HG02610 (cell line): ENCODE measurements at regions not wholly inside any gene's neighbourhood (a gene's known extent, or its start where the extent isn't known, plus 50 kb on each side); places are given as distances from the start of the nearest gene placed in this dataset.
"Not testable (repeated sequence)": the region's sequence is repeated elsewhere in the genome, so short reads cannot be mapped to it uniquely, and the experiment has no call there.

ENCODE experiments used
- ATAC-seq: cut with Tn5 transposase; IDR thresholded peaks from one replicate; pipeline ENCODE4 v1.9.1; 2021; ENCODE audit warnings: mild to moderate bottlenecking, moderate library complexity; ENCODE audit not compliant: unreplicated experiment

DNA sequence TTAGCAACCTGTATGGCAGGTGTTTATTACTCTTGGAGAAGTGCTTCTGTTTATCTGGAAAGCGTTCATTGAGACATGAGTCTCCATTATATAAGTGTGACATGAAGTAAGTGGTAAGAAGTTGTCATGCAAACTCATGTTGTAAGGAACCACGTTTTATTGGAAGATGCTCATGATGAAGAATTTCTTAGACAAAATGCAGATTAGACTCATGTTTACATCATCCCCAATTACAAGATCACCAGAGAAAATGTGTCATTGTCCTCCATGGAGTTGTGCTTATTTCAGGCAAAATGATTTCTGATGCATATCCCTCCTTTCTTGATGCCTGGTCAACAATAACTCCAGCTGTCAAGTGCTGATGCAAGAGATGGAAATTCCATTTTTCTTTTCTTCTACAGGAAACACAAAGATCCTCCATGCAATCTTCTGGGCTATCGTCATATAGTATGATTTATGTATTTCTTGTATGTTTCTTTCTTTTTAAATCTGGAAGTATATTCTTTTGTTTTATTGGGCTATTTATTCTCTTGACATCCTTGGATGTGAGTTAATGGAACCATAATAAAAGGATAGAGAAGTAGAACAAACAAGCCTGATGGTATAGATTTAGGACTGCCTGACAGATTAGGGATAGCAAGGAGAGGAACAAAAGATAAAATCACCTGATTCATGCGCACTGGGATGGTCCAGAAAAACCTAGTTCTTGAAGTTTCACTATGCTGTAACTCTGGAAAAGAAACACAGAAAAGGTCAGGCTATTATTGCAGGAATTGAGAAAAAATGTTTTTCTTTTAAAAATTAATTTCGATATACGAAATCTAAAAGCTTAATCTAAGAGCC, 50.7 kb upstream of the DIAPH3 start:
- ATAC-seq: no peak

DNA sequence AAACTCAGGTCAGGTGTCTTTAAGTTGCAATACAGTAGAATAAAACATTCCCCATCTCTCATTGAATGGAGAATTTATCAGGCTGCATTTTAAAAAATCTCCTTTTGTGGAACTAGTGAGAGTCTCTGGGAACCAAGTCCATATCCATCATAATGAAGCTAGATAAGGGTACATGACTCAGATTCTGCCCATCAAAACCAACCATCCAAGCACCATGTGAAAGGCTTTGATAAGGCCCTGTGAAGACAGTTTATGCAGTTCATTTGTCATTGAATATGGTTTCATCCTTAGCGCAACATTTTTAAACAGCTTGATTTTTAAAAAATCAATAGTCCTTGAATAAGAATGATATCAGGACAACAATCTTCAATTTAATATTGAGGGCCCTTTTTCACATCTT, 56.3 kb upstream of the DIAPH3 start:
- no peak for ATAC-seq

DNA sequence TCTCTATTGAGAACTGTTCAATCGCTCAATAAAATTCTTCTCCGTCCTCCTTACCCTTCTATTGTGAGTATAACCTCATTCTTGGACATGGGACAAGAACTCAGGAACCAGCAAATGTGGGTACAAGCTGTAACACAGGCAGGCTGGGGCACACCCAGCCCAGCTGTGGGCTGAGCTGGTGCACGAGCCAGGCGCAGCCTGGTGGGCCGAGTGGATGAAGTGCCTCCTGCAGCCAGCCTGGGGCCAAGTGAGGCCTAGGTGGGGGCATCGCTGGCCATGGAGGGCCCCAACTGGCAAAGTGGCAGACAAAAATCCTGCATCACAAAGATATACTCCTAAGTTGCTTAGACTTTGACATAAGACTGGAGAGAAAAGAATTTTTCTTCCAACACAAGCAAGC, 57.9 kb upstream of the DIAPH3 start:
- ATAC-seq: no peak

DNA sequence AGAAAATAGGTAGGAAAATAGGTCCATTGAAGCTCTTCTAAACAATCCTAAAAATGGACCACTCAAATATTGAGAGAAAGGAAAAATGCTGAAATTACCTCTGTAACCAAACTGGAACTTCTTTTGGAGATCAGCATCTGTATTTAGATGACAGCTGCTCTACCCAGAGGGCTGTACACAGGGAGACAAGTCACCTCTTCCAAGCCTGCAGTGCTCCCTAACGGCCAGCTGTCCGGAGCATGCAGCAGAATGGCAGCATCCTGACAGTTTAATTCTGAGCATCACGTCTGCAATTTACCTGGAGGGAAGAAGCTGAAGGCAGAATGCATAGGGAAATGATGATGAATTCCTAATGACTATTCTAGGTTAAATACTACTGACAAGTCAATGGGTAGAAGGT, 62.8 kb upstream of the DIAPH3 start:
- no peak for ATAC-seq

DNA sequence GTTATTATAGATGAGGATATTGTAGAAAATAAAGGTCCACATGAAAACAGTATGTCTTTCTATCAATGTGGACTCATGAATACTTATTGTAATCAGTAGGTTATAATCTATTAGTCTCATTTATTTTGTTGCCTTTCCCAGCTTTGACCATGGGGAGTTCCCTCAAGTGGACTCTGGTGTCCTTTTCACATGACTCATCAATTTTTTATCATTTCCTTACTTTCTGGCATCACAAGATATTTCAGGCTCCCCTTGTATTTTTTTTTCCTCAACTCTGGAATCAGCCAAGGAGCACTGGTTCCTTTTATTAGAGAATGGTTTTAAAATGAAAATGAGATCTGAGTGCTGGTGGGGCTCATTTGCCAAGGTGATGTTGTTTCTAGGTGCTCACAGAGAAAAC, 63.4 kb upstream of the DIAPH3 start:
- no peak for ATAC-seq

DNA sequence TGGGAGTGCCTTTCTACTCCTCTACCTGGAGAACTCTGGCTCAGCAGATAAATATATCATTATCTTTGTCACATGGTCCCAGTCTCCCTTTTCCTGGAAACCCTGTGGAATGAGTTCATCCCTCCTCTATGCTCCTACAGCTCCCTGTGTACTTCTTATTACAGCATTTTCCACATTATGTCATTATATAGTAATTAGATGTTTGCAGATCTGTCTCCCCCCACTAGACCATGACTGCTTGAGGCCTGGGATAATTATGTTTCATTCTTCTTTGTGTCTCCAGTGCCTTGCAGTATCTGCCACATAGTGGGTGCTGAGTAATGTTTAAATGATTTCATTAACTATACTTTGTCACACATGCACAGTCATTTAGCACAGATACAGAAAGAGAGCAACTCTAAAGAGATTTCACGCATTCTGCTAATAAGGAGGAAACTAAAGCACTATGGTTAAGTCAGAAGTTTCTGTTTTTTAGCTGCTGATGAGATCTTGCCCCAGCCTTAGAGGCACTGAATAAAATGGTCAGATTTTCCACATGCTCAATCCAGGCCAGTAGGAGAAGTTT, 66.1 kb upstream of the DIAPH3 start:
- ATAC-seq: peak; percentile 59

DNA sequence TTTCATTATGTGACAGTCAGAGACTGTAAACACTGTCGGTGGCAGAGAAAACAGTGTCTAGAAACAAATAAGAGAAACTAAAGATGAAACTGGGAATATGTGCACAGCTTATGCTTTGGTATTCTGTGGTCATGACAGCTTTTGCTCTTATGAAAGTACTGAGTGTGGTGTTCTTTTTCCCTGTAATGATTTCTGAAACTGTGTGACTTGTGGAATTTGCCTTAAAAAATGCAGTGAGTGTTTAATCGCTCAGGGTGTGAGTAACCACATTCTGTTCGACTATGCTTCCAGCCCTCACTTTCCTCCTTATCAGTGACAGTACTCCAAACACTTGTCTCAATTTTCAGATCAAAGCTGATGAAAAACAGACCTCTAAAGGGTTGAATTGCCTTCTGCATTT, 66.9 kb upstream of the DIAPH3 start:
- peak; percentile 80 for ATAC-seq

DNA sequence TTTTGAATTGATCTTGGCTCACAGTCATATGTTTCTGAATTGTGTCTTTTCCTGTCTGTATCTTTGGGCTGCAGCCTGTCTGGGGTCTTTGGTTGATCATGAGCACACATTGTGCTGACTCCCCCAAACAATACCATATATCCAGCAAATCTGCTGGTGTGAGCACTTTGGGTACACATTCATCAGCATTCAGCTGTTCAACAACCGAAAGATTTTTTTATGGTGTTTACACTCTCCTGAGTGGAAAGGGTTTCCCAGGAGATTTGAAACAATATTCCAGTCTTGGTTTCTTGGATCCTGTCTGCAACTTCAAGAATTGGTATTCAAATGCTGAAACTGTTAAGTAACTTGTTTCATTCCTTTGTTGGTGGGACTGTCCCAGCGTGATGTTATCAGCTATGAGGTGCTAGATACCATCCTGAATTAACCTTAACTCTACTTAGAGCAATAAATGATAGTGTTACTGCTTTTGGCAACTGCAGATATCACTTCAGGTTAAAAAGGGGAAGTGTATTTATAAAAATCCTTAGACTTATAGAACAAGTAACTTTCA, 78.4 kb upstream of the DIAPH3 start:
- no peak for ATAC-seq

DNA sequence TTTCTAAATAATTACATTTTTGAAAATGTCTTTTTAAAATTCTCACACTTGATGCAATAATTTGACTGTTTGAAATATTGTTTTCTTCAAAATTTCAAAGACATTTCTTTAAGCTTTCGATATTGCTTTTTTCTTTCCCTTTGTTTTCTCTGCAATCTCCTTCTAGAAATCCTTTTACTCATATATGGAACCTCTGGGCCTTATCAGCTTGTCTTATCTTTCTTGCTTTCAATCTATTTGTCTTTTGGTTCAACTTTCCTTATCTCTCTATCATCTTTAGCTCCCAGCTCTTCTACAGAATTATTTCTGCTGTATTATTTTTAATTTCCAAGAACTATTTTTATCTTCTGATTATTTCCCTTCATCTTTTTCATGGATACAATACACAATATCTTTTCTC, 80.7 kb upstream of the DIAPH3 start:
- ATAC-seq: no peak

DNA sequence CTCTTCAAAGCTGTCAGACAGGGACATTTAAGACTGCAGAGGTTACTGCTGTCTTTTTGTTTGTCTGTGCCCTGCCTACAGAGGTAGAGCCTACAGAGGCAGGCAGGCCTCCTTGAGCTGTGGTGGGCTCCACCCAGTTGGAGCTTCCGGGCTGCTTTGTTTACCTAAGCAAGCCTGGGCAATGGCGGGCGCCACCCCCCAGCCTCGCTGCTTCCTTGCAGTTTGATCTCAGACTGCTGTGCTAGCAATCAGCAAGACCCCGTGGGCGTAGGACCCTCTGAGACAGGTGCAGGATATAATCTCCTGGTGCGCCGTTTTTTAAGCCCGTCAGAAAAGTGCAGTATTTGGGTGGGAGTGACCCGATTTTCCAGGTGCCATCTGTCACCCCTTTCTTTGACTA, 87.7 kb upstream of the DIAPH3 start:
- ATAC-seq: not testable (repeated sequence)

DNA sequence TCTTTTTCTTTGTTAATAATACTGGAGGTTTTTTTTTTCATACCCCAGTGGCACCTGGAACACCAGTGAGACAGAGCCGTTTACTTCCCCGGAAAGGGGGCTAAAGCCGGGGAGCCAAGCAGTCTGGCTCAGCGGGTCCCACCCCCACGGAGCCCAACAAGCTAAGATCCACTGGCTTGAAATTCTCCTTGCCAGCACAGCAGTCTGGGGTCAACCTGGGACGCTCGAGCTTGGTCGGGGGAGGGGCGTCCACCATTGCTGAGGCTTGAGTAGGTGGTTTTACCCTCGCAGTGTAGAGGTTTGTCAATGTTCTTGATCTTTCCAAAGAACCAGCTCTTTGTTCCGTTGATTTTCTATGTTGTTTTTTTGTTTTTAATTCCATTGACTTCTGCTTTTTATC, 94.6 kb upstream of the DIAPH3 start:
- no peak for ATAC-seq

DNA sequence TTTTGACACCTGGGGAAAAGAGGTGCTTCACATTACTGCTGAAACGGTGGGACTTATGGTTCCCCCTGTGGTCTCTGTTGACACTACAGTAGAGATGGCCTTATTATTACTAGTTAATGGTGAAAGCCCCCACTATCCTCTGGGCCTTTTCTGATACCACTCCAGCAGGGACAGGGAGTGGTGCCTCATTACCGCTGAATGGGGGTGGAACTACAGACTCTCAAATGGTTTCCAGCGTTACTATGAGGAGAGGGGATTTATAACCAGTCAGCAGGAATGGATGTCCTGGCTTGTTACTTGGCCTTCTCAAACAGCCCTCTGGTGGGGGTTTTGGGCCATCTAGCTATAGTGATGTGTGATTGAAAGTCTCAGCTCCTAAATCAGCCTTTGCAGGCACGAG, 96.7 kb upstream of the DIAPH3 start:
- ATAC-seq: no peak

DNA sequence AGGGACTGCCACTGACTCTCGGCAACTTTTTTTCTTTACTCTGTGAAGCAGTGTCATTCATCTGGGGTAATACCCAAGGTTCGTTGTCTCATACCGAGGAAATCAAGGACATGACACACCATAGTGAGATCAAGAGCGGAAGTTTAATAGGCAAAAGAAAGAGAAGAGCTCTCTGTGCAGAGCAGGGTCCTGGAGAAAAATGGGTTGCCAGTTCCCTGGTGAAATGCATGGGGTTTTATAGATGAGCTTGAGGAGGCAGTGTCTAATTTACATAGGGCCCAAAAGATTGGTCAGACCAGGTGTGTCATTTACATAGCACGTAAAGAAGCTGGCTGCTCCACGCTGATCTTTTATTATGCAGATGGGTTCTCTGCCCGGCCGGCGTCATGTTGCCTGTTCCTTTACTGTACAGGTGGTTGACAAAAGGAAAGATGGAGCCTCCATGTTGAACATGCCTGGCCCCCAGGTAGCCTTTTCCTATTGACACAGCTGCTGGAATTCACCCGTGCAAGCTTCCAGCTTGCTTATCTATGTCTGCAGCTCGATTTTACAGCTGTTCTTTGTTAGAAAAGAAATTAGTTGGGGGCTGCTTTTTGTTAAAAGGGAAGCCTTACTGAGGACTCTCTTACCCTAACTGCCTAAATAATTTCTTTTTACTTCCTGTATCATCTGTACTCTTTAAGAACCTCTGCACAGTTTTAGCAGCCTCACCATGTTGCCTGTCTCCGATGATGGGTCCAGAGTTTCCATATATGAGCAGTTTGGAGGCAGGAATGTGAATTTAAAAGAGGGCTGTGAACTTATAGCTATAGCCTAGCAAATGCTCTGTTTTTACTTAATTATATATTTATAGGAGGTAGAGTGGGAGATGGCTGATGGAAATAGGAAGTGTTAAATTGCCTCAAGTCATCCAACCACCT, 98.0 kb upstream of the DIAPH3 start:
- ATAC-seq: no peak

DNA sequence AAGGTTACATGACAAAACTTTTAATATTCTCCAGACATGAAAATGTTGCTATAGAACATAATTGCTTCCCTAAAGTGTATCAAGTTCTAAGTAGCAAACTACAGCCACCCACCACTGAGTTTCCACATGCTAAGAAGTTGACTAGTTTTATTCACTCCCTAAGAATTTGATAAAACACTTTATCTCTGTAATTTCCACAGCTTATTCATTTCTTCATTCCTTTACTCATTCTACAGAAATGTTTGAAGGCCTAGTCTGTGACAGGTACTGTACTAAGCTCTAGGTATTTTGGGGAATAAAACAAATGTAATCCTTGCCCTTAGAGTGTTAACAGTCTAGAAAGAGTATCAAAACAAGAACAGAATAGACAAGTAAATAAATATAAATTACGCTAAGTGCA, 101.8 kb upstream of the DIAPH3 start:
- no peak for ATAC-seq

DNA sequence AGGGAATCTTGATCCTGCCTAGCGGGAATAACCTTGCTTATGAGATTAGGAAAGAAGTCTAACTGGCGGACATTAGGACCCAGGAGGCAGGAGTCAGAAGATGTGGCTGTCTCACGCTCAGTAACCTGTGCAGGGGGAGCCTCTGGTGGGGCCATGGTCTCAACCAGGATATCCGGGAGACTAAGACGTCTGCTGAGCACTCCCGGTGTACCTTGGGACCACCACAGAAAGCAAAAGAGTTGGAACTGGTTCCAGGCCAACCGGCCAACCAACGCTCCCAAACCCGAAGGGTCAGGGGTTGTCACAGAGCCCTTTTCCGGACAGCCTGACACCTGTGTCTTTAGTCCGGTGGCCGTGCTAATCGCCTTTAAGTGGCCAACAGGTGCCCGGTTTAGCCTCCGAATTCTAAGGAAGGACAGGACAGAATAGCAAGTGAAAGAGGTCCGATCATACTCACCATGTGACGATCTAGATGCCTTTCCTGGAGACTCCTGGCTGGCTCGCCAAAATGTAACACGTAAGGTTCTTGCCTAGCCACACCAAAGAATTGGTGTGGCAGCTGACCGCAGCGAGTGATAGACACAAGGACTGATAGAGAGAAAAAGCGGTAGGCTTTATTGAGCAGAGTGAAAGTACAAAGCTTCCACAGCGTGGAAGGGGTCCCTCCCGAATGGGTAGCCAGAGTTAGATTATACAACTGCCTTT, 103.9 kb upstream of the DIAPH3 start:
- ATAC-seq: peak; percentile 91

DNA sequence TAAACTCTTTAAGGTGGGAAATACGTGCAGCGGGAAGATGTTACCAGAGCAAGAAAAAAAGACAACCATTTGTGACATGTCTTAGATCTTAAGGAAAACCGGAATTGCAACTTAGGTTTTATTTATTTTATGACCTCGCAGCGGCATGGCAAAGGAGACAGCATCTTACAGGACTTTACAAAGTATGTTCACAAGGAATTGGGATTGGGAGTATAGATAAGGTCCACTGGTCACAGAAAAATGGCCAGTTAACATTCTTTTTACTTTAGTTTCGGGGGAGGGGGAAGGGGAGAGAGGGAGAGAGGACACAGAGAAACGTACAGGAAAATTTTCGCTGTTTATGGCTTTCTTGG, 104.5 kb upstream of the DIAPH3 start:
- ATAC-seq: no peak

DNA sequence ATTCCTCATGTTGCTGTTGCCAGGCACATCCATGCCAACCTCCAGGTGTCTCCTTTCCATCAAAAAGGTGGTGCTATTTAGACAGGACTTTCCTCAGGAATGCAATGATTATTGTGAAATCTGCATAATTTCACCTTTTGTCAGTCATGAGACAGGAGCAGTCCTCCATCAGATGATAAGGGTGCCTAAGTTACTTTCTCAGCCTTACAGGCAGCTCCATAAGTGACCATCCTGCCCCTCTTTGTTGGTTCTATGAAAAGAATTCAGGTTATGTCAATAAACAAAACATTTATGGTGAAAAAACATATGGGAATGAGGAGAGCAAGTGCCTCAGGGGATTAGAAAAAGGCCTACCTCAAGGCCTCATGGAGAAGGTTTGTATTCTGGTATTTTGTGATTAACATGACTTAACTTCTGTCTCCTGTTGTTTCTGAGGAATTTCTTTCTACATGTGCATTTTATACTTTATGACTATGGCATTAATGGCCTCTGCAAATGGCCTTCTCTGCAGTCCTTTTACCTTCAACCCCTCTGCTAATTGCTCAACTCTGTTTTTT, 110.3 kb upstream of the DIAPH3 start:
- no peak for ATAC-seq

DNA sequence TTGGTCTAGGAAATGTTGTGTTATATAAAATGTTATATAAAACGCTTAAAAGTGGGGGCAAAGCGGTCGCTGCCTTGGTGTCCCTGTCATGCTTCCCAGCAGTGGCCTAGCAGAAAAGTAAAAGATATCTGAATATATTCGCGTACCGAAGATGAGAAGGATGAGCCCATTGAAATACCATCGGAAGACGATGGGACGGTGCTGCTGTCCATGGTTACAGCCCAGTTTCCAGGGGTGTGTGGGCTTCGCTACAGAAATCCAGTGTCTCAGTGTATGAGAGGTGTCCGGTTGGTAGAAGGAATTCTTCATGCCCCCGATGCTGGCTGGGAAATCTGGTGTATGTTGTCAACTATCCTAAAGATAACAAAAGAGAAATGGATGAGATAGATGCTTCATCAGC, 110.9 kb upstream of the DIAPH3 start:
- ATAC-seq: no peak

DNA sequence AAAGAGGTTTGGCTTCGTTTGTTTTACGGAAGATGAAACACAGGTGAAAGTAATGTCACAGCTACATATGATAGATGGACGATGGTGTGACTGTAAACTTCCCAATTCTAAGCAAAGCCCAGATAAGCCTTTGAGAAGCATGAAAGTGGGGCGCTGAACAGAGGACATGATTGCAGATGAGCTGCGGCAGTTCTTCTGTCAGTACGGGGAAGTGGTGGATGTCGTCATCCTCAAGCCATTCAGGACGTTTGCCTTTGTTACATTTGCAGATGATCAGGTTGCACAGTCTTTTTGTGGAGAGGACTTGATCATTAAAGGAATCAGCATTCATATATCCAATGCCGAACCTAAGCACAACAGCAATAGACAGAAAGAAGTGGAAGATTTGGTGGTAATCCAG, 111.5 kb upstream of the DIAPH3 start:
- ATAC-seq: no peak

DNA sequence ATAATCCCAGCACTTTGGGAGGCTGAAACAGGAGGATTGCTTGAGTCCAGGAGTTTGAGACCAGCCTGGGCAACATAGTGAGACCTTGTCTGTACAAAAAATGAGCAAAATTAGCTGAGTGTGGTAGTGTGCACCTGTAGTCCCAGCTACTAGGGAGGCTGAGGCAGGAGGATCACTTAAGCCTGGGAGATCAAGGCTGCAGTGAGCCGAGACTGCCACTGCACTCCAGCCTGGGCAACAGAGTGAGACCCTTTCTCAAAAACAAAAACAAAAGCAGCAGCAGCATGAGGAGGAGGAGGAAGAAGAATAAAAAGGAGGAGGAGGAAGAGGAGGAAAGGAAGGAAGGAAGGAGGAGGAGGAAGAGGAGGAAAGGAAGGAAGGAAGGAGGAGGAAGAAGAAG, 116.5 kb upstream of the TDRD3 start:
- ATAC-seq: not testable (repeated sequence)

DNA sequence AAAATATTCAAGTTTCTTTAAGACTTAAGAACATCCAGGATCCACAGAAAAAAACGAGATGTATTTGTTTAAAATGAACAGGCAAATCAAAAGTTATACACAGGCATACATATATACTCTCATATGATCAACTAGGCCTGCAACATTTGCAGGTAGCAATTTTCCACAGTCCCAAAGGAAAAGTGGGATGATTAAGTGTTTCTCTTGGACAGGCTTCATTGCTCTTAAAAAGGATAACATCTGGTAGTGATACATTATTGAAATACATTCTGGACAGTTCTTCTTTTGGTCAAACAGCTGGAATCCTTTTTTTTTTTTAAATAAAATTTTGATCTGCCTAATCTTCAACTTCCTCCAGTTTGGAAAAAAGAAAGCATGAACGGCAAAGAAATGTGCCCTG, 114.8 kb upstream of the TDRD3 start:
- no peak for ATAC-seq
